SK-N-SH (cell line): ENCODE measurements at regions not wholly inside any gene's neighbourhood (a gene's known extent, or its start where the extent isn't known, plus 50 kb on each side); places are given as distances from the start of the nearest gene placed in this dataset.

ENCODE experiments used
- CTCF ChIA-PET: fragments of 300-600, 350-600 bp; formaldehyde crosslinking; extraction: SDS; loops from one replicate; lab custom pipeline; 2021; lab: Yijun Ruan, JAX
- POLR2A ChIA-PET: fragments of 350-600 bp; sonication (Branson Sonifier 250); formaldehyde crosslinking; extraction: SDS; loops from one replicate; lab custom pipeline; 2020; ENCODE audit warnings: antibody characterized with exemption, inconsistent platforms; lab: Yijun Ruan, JAX
- DNase-seq: peaks from one replicate; pipeline ENCODE4 v3.0.0; 2012
- H2AFZ ChIP-seq: fragments of 200-600 bp; sonication (generic); 2 replicates; pipeline ENCODE4 v1.8.1; 2016; ENCODE audit warnings: antibody characterized with exemption, mild to moderate bottlenecking, low read depth
- H3F3A ChIP-seq: fragments of 200-600 bp; sonication (generic); replicated peaks from 2 replicates; pipeline ENCODE3; 2016; ENCODE audit warnings: antibody characterized with exemption, mild to moderate bottlenecking; ENCODE audit not compliant: insufficient read depth
- H3K27ac ChIP-seq, 2 experiments: fragments of 200-500 bp in 1 of 2; fragments of 200-600 bp in 1 of 2; sonication (Bioruptor generic) in 1 of 2; sonication (generic), shearing (Covaris generic) in 1 of 2; 2 replicates each; pipeline versions ENCODE4 v1.5.1 to v1.6.1; 2014 to 2016; ENCODE audit warnings: low read depth in 2 of 2, inconsistent platforms in 1 of 2, low read length in 1 of 2, mild to moderate bottlenecking in 1 of 2, mixed read lengths in 1 of 2
- H3K27me3 ChIP-seq: fragments of 200-600 bp; sonication (generic), shearing (Covaris generic); 2 replicates; pipeline ENCODE4 v1.6.1; 2016; ENCODE audit warnings: mixed run types; ENCODE audit not compliant: insufficient read depth
- H3K36me3 ChIP-seq, 2 experiments: fragments of 200-500 bp in 1 of 2; fragments of 200-600 bp in 1 of 2; sonication (Bioruptor generic) in 1 of 2; sonication (generic) in 1 of 2; replicated peaks in 1 of 2; 2 replicates each; pipeline versions ENCODE3 to v1.5.1; 2014 to 2016; ENCODE audit warnings: low read length in 1 of 2, mild to moderate bottlenecking in 1 of 2; ENCODE audit not compliant: insufficient read depth in 2 of 2, control insufficient read depth in 1 of 2
- H3K4me1 ChIP-seq, 2 experiments: fragments of 200-500 bp in 1 of 2; fragments of 200-600 bp in 1 of 2; sonication (Bioruptor generic) in 1 of 2; sonication (generic), shearing (Covaris generic) in 1 of 2; 2 replicates each; pipeline versions ENCODE4 v1.5.1 to v1.6.1; 2014 to 2016; ENCODE audit warnings: low read depth in 1 of 2, low read length in 1 of 2, mixed run types in 1 of 2; ENCODE audit not compliant: insufficient read depth in 2 of 2, control insufficient read depth in 1 of 2
- H3K4me2 ChIP-seq: fragments of 200-600 bp; sonication (generic), shearing (Covaris generic); 2 replicates; pipeline ENCODE4 v1.6.1; 2017; ENCODE audit warnings: mixed run types
- H3K4me3 ChIP-seq, 2 experiments: fragments of 200-500 bp in 1 of 2; fragments of 200-600 bp in 1 of 2; sonication (Bioruptor generic) in 1 of 2; sonication (generic), shearing (Covaris generic) in 1 of 2; 2 replicates each; pipeline versions ENCODE4 v1.5.1 to v1.8.1; 2014 to 2016; ENCODE audit warnings: low read depth in 2 of 2, inconsistent platforms in 1 of 2, low read length in 1 of 2, mild to moderate bottlenecking in 1 of 2, mixed read lengths in 1 of 2, moderate library complexity in 1 of 2
- H3K79me2 ChIP-seq: fragments of 200-600 bp; sonication (generic); 2 replicates; pipeline ENCODE4 v1.8.1; 2017; ENCODE audit warnings: mild to moderate bottlenecking; ENCODE audit not compliant: insufficient read depth
- H3K9ac ChIP-seq: fragments of 200-600 bp; sonication (generic); 2 replicates; pipeline ENCODE4 v1.6.1; 2017; ENCODE audit warnings: mixed run types
- H3K9me2 ChIP-seq: fragments of 200-600 bp; sonication (generic); 2 replicates; pipeline ENCODE4 v1.6.1; 2017; ENCODE audit warnings: mixed run types
- H3K9me3 ChIP-seq: fragments of 200-600 bp; sonication (generic); 2 replicates; pipeline ENCODE4 v1.6.1; 2017; ENCODE audit warnings: mixed run types, mild to moderate bottlenecking, moderate library complexity
- H4K20me1 ChIP-seq: fragments of 200-600 bp; sonication (generic); 2 replicates; pipeline ENCODE4 v1.6.1; 2017; ENCODE audit warnings: mild to moderate bottlenecking, mixed run types; ENCODE audit not compliant: insufficient read depth
- CTCF ChIP-seq: fragments of 200-600 bp; sonication (generic); IDR thresholded peaks from 2 replicates; pipeline ENCODE4 v1.6.1; 2017; ENCODE audit warnings: antibody characterized with exemption, mild to moderate bottlenecking, moderate library complexity
- EP300 ChIP-seq, 2 experiments: IDR thresholded peaks; 2 replicates each; pipeline versions ENCODE4 v1.4.0 to v1.6.1; 2012; ENCODE audit warnings: borderline replicate concordance in 1 of 2, low read depth in 1 of 2, low read length in 1 of 2
- FOXJ3 ChIP-seq: sonication (generic); formaldehyde crosslinking; IDR thresholded peaks from 2 replicates; pipeline ENCODE4 v1.5.1; 2020; ENCODE audit warnings: mild to moderate bottlenecking, missing genetic modification reagents
- FOXM1 ChIP-seq: IDR thresholded peaks from 2 replicates; pipeline ENCODE4 v1.4.0; 2012; ENCODE audit warnings: low read depth, mild to moderate bottlenecking
- MAX ChIP-seq: IDR thresholded peaks from 2 replicates; pipeline ENCODE4 v1.4.0; 2012; ENCODE audit warnings: low read depth
- MEF2A ChIP-seq: IDR thresholded peaks from 2 replicates; pipeline ENCODE4 v1.4.0; 2012; ENCODE audit warnings: low read depth, borderline replicate concordance
- NRF1 ChIP-seq: IDR thresholded peaks from 2 replicates; pipeline ENCODE4 v1.6.1; 2012; ENCODE audit warnings: low read depth, mild to moderate bottlenecking, low read length
- RAD21 ChIP-seq: IDR thresholded peaks from 2 replicates; pipeline ENCODE4 v1.6.1; 2012; ENCODE audit warnings: mild to moderate bottlenecking, low read length
- RXRA ChIP-seq: IDR thresholded peaks from 2 replicates; pipeline ENCODE4 v1.4.0; 2012; ENCODE audit warnings: low read depth, mild to moderate bottlenecking, borderline replicate concordance
- SIN3A ChIP-seq: IDR thresholded peaks from 2 replicates; pipeline ENCODE4 v1.6.1; 2012; ENCODE audit warnings: low read depth, mild to moderate bottlenecking, low read length, moderate library complexity, borderline replicate concordance
- SMC3 ChIP-seq: IDR thresholded peaks from 2 replicates; pipeline ENCODE4 v1.6.1; 2012; ENCODE audit warnings: low read depth, low read length, improper control_type of control experiment
- TAF1 ChIP-seq: IDR thresholded peaks from 2 replicates; pipeline ENCODE4 v1.6.1; 2012; ENCODE audit warnings: low read depth, mild to moderate bottlenecking, low read length, moderate library complexity, borderline replicate concordance
- WGBS: methylation state at CpG from one replicate; pipeline ENCODE4 v1.1.6; 2017; ENCODE audit warnings: low lambda C conversion rate; 5-methylcytosine and 5-hydroxymethylcytosine counted together
- TF ChIP-seq, protein P1 (sequence below): IDR thresholded peaks from 2 replicates; pipeline ENCODE4; 2012

GRCh38 chr4:189081826-189082225 is 858.8 kb upstream of the FRG1 start:
- no peaks in the 10 kb centered on the region; a peak in 1 of 4 replicates for H3K4me1 ChIP-seq
- no peak overlapping the region for H3K9ac ChIP-seq
- no peak overlapping the region for H3K4me3 ChIP-seq
- no peaks in the 10 kb centered on the region for H4K20me1 ChIP-seq
- H3K79me2 ChIP-seq = no peaks in the 10 kb centered on the region
- CTCF ChIA-PET = no interaction called here
- POLR2A ChIA-PET = no interaction called here
- H3F3A ChIP-seq = no peaks in the 10 kb centered on the region
- H2AFZ ChIP-seq = no peak overlapping the region
- H3K4me2 ChIP-seq = no peak overlapping the region
- H3K36me3 ChIP-seq = no peaks in the 10 kb centered on the region
- no peaks in the 10 kb centered on the region for H3K9me3 ChIP-seq
- no peak overlapping the region for H3K27ac ChIP-seq
- no peaks in the 10 kb centered on the region for H3K9me2 ChIP-seq
- TF ChIP-seq EP300 (IDR thresholded peaks at IDR 0.05; ENCODE audit: borderline replicate concordance in 1 of 2, low read depth in 1 of 2, low read length in 1 of 2) (no peak), RAD21 (no peak), NRF1 (no peak), TAF1 (no peak), FOXJ3 (CRISPR knock-in tag) (no peak), FOXM1 (no peak), SMC3 (no peak), MEF2A (no peak)
- TF ChIP-seq, all 33 proteins: peak for 0
- DNase-seq = no peak
- no peaks in the 10 kb centered on the region for H3K27me3 ChIP-seq

GRCh38 chr4:189083769-189084168 is 856.9 kb upstream of the FRG1 start:
- POLR2A ChIA-PET = no interaction called here
- Histone ChIP-seq H3K36me3 (no peaks in the 10 kb centered on the region), H3K4me3 (no peak overlapping the region), H4K20me1 (no peaks in the 10 kb centered on the region), H3K27me3 (no peaks in the 10 kb centered on the region), H3K4me2 (no peak overlapping the region), H3K27ac (no peak overlapping the region), H3K9ac (no peak overlapping the region), H3K79me2 (no peaks in the 10 kb centered on the region), H3K9me3 (no peaks in the 10 kb centered on the region), H3K9me2 (no peaks in the 10 kb centered on the region), H2AFZ (no peak overlapping the region), H3K4me1 (no peaks in the 10 kb centered on the region; a peak in 1 of 4 replicates), H3F3A (no peaks in the 10 kb centered on the region)
- DNase-seq = no peak
- CTCF ChIA-PET = interaction anchor here (1.1 to 1.5 kb wide), 2 partner anchors 16 to 41 kb away, joined by 4 to 5 read pairs; no protein-coding TSS in a partner anchor
- TF ChIP-seq NRF1 (no peak), CTCF (no peak), SIN3A (no peak), TAF1 (no peak), MAX (no peak), RXRA (no peak), RAD21 (no peak)
- TF ChIP-seq, protein P1, sequence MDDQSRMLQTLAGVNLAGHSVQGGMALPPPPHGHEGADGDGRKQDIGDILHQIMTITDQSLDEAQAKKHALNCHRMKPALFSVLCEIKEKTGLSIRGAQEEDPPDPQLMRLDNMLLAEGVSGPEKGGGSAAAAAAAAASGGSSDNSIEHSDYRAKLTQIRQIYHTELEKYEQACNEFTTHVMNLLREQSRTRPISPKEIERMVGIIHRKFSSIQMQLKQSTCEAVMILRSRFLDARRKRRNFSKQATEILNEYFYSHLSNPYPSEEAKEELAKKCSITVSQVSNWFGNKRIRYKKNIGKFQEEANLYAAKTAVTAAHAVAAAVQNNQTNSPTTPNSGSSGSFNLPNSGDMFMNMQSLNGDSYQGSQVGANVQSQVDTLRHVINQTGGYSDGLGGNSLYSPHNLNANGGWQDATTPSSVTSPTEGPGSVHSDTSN = no peak
- 39% methylated on average over 5 of the region's 5 CpGs for WGBS
